Thymus (tissue), 11 donors: ENCODE measurements at regions not wholly inside any gene's neighbourhood (a gene's known extent, or its start where the extent isn't known, plus 50 kb on each side); places are given as distances from the start of the nearest gene placed in this dataset.
"Not testable (repeated sequence)": the region's sequence is repeated elsewhere in the genome, so short reads cannot be mapped to it uniquely, and the experiment has no call there.

Experiments used
- DNase-seq, 9 donors: peaks; one replicate each; pipeline ENCODE4 v3.0.0-alpha.2; 2013; ENCODE audit warnings: low spot score in 9 of 9, low read depth in 6 of 9, missing footprints in 1 of 9
- H3K27ac ChIP-seq, 2 donors: one replicate each; pipeline ENCODE4 v1.5.1; 2013; ENCODE audit warnings: control low read depth in 1 of 2, low read depth in 1 of 2, low read length in 1 of 2, mild to moderate bottlenecking in 1 of 2, moderate library complexity in 1 of 2
- H3K27me3 ChIP-seq, 2 donors: one replicate each; pipeline ENCODE4 v1.5.1; 2013; ENCODE audit warnings: low read length in 1 of 2; ENCODE audit not compliant: control insufficient read depth in 2 of 2, insufficient read depth in 1 of 2
- H3K36me3 ChIP-seq, 2 donors: one replicate each; pipeline ENCODE4 v1.5.1; 2013; ENCODE audit warnings: low read length in 1 of 2, mild to moderate bottlenecking in 1 of 2, moderate library complexity in 1 of 2; ENCODE audit not compliant: control insufficient read depth in 2 of 2, insufficient read depth in 2 of 2
- H3K4me1 ChIP-seq, 2 donors: one replicate each; pipeline ENCODE4 v1.5.1; 2013; ENCODE audit warnings: low read length in 2 of 2; ENCODE audit not compliant: control insufficient read depth in 2 of 2, insufficient read depth in 2 of 2
- H3K4me3 ChIP-seq, 2 donors: one replicate each; pipeline ENCODE4 v1.5.1; 2013; ENCODE audit warnings: low read length in 2 of 2, control low read depth in 1 of 2, mild to moderate bottlenecking in 1 of 2
- H3K9me3 ChIP-seq, 2 donors: one replicate each; pipeline ENCODE4 v1.5.1; 2013; ENCODE audit warnings: low read length in 1 of 2, mild to moderate bottlenecking in 1 of 2; ENCODE audit not compliant: control insufficient read depth in 2 of 2, insufficient read depth in 1 of 2
- WGBS: extraction: QIAGEN DNeasy Blood & Tissue Kit; methylation state at CpG from one replicate; pipeline ENCODE4 v1.1.7; 2013; 5-methylcytosine and 5-hydroxymethylcytosine counted together
- donor health status: healthy.

- no peak overlapping the region for H3K4me3 ChIP-seq
- no peaks in the 10 kb centered on the region for H3K36me3 ChIP-seq
- WGBS = 97% methylated on average over 2 of the region's 2 CpGs
- no peaks in the 10 kb centered on the region for H3K27me3 ChIP-seq
- no peak for DNase-seq
- H3K9me3 ChIP-seq = no peaks in the 10 kb centered on the region
- no peak overlapping the region for H3K27ac ChIP-seq
- no peaks in the 10 kb centered on the region for H3K4me1 ChIP-seq
These were observed 128.8 kb upstream of the NR2F2 start for GRCh38 chr15:96201696-96202095.

- not testable (repeated sequence) for H3K27ac ChIP-seq, H3K4me1 ChIP-seq, H3K9me3 ChIP-seq, DNase-seq, H3K27me3 ChIP-seq, H3K4me3 ChIP-seq, H3K36me3 ChIP-seq
- WGBS = 82% methylated on average over 1 of the region's 1 CpG
These were observed 124.9 kb upstream of the NR2F2 start for GRCh38 chr15:96205588-96205987.

GRCh38 chr15:96207377-96208006, 123.0 kb upstream of the NR2F2 start:
- no peak for DNase-seq
- Histone ChIP-seq H3K27me3 (no peaks in the 10 kb centered on the region), H3K4me3 (no peak overlapping the region), H3K36me3 (no peaks in the 10 kb centered on the region), H3K4me1 (no peaks in the 10 kb centered on the region), H3K9me3 (no peaks in the 10 kb centered on the region), H3K27ac (no peak overlapping the region)
- 91% methylated on average over 2 of the region's 2 CpGs for WGBS

- H3K27ac ChIP-seq = no peak overlapping the region
- no peaks in the 10 kb centered on the region for H3K27me3 ChIP-seq
- DNase-seq = no peak
- no peaks in the 10 kb centered on the region for H3K9me3 ChIP-seq
- WGBS = 95% methylated on average over 8 of the region's 8 CpGs
- H3K36me3 ChIP-seq = no peaks in the 10 kb centered on the region
- no peaks in the 10 kb centered on the region for H3K4me1 ChIP-seq
- no peak overlapping the region for H3K4me3 ChIP-seq
These were observed 121.2 kb upstream of the NR2F2 start for GRCh38 chr15:96209285-96209735.

GRCh38 chr15:96213045-96213444, 117.5 kb upstream of the NR2F2 start:
- no peak overlapping the region for H3K27ac ChIP-seq
- H3K36me3 ChIP-seq = no peaks in the 10 kb centered on the region
- no peak for DNase-seq
- no peaks in the 10 kb centered on the region for H3K27me3 ChIP-seq
- no peak overlapping the region for H3K4me3 ChIP-seq
- 65% methylated on average over 2 of the region's 2 CpGs for WGBS
- no peaks in the 10 kb centered on the region for H3K4me1 ChIP-seq
- no peaks in the 10 kb centered on the region for H3K9me3 ChIP-seq

GRCh38 chr15:96213896-96214295, 116.6 kb upstream of the NR2F2 start:
- 79% methylated on average over 4 of the region's 4 CpGs for WGBS
- H3K9me3 ChIP-seq = no peaks in the 10 kb centered on the region
- no peak for DNase-seq

GRCh38 chr15:96216481-96216880, 114.0 kb upstream of the NR2F2 start:
- H3K9me3 ChIP-seq = not testable (repeated sequence)

More at GRCh38 chr15:96213896-96214295, 116.6 kb upstream of the NR2F2 start:
- Histone ChIP-seq H3K4me3 (no peak overlapping the region), H3K36me3 (no peaks in the 10 kb centered on the region), H3K27me3 (no peaks in the 10 kb centered on the region), H3K4me1 (no peaks in the 10 kb centered on the region), H3K27ac (no peak overlapping the region)

GRCh38 chr15:96217983-96218382, 112.5 kb upstream of the NR2F2 start:
- no peak overlapping the region for H3K27ac ChIP-seq
- WGBS = 95% methylated on average over 1 of the region's 1 CpG
- H3K27me3 ChIP-seq = no peaks in the 10 kb centered on the region
- H3K9me3 ChIP-seq = no peaks in the 10 kb centered on the region
- H3K36me3 ChIP-seq = no peaks in the 10 kb centered on the region
- H3K4me1 ChIP-seq = no peaks in the 10 kb centered on the region
- no peak overlapping the region for H3K4me3 ChIP-seq
- DNase-seq = no peak

More at GRCh38 chr15:96216481-96216880, 114.0 kb upstream of the NR2F2 start:
- DNase-seq, H3K36me3 ChIP-seq, H3K27me3 ChIP-seq, H3K27ac ChIP-seq, H3K4me3 ChIP-seq, H3K4me1 ChIP-seq: not testable (repeated sequence)
- WGBS = no CpG with 5 or more reads among the region's 1 CpG

- H3K36me3 ChIP-seq = no peaks in the 10 kb centered on the region
- no peak overlapping the region for H3K27ac ChIP-seq
- WGBS = 93% methylated on average over 5 of the region's 5 CpGs
- no peak for DNase-seq
- H3K4me1 ChIP-seq = no peaks in the 10 kb centered on the region
- no peaks in the 10 kb centered on the region for H3K9me3 ChIP-seq
- H3K27me3 ChIP-seq = no peaks in the 10 kb centered on the region
- no peak overlapping the region for H3K4me3 ChIP-seq
These were observed 111.7 kb upstream of the NR2F2 start for GRCh38 chr15:96218623-96219455.
